Anterior cingulate cortex (tissue), 58 donors: ENCODE measurements at regions not wholly inside any gene's neighbourhood (a gene's known extent, or its start where the extent isn't known, plus 50 kb on each side); places are given as distances from the start of the nearest gene placed in this dataset.

ENCODE experiments used
- DNase-seq, 58 donors: peaks; one replicate each; lab custom pipeline; 2025; lab: John Stamatoyannopoulos, UW

DNA sequence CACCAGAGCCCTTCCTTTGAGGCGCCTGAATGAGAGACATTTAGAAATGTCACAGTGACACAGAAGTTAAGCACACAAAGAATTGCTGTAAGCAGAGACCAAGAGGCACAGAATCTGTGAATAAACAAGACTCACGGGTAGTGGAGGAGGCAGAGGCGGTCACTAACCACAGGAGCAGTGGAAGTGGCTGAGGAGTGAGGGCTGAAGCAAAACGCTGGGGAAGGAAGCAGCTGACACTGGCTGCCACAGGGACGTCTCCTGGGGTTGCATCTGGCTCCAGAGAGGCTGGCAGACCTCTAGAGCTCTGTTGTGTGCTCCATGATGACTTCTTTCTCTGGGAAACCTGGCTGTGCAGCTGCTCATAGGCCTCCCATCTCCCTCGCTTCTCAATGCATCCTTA, 65.0 kb upstream of the SLC2A12 start:
- peak in 27 of 58 donors; percentile 7 to 64 (median 25) for DNase-seq

DNA sequence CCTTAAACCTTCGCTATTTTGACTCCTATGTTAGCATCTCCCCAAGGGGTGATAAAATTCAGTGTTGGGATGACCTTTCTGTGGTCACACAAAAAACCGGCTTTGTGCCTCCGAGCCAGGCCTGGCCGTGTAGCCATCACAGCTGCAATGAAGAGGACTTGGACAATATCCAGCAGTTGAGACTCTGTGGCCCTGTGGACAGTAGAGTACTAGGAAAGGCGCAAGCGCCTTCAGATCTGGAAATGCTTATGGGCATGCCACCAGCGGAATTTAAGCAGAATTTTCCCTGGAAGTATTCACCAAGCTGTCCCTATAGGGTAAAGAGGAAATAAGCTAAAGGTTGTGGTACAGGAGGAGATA, 63.3 kb upstream of the SLC2A12 start:
- DNase-seq, result peak in 41 of 58 donors; percentile 2 to 75 (median 44)

DNA sequence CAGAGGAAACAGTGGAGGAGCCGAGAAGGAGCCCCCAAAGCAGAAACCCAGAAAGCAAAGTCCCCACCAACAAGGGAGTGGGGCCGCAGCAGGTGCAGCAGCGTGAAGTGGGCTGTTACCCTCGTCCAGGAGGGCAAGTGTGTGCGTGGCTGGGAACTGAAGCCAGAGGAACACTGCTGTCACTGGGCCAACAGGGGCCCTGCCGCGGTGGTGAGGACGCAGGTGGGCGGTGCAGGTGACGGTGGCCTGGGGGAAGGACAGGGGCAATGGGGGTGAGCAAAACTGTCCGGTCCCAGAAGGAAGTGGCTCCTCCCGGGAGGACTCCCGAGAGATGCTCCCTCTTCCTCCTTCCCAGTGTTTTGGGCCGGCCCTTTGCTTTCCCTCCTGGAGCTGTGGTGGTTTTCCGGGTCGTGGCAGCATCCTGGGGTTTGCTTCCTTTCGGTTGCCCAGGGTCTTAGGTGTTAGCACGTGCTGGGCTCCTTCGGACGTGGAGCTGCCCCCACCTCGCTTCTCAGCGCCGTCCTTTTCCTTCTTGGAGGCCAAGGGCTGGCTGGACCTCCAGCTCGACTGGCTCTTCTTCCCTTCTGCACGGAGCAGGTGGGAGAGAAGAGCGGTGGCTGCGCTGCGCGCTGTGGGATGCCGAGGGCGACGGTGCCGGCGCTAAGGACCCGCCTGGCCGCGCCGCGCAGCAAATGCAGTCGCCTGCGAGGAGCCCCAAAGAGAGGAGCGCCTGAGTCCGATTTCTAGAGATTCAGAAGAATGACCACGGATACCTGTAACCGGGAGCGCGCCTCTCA, 62.7 kb upstream of the SLC2A12 start:
- DNase-seq, result peak in 4 of 58 donors; percentile 6 to 50 (median 32)

DNA sequence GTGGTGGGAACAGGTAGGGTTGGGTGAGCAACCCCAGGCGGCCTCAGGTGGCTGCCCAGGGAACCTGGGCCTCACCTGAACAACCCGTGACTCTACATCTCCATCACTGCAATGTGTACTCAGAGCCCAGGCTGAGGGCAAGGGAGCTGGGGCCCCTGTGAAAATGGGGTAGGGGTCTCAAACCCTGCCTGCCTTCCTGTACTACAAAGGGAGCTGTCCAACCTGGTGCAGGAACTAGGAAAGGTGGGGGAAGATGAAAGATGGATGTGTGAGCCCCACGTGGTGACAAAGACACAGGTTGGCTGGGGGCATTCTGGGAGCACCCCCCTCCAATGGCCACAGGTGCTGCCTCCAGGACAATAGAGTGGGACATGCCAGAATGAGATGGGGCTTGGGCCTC, 62.1 kb upstream of the SLC2A12 start:
- DNase-seq, result no peak

DNA sequence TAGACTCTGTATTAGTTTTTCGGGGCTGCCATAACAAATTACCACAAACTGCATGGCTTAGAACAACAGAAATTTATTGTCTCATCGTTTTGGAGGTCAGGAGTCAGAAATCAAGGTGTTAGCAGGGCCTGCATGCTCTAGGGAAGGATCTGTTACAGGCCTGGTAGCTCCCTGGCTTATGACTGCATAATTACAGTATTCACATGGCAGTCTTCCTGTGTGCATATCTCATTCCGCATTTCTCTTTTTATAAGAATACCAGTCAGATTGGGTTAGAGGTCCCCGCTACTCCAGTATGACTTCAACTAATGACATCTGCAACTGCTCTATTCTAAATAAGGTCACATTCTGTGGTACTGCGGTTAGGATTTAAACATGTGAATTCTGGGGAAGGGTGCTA, 59.3 kb upstream of the SLC2A12 start:
- DNase-seq, result no peak

DNA sequence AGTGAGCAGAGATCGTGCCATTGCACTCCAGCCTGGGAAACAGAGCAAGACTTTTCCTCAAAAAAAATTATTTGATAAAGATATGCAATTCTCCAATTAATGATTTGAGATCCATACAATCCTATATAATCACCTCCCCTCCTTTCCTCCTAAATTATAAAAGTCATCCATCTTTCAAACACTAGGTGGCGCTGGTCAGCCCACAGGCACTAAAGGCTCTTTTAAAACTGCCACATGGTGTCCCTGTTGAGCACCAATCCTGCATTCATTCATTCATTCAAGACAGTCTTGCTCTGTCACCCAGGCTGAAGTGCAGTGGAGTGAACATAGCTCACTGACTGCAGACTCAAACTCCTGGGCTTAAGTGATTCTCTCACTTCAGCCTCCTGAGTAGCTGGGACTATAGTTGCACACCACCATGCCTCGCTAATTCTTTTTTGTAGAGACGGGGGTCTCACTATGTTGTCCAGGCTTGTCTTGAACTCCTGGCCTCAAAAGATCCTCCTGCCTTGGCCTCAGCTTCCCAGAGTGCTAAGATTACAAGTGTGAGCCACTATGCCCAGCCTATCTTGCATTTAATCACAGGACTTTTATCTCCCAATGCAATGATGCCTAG, 58.7 kb upstream of the SLC2A12 start:
- DNase-seq, result peak in 8 of 58 donors; percentile 3 to 30 (median 14)

DNA sequence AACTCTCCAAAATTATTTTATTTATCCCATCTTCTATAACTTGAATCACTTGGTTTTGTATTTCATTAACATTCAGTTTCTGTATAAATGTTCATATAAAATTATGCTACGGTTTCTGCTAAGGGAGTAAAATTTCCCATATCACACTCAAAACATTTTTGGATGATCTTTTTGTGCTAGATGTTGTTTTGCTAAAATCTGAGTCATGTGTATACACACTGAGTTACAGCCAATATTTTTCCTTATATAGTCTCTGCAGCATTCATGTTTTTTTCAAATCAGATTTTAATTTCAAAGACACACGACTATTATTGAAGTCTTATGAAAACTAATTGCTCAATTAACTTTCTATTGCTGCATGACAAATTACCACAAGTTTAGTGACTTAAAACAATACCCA, 54.3 kb upstream of the SLC2A12 start:
- DNase-seq, result no peak

DNA sequence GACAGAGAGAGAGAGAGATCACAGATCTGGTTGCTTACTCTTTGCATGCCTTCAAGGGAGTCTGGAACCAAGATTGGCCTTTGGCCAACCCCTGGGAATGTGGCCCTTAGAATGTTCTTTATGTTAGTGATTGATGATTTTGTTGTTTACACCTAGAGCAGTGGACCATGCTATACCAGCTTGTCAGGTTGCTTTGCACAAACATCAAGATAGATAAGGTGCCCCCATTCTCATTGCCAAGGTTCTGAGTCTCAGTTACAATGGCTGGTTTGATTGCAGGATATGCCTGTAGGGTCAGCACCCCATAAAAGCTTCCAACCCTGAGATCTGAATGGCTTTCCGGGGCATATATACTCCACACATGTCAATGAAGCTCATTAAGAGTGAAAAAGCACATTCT, 53.5 kb upstream of the SLC2A12 start:
- no peak for DNase-seq

DNA sequence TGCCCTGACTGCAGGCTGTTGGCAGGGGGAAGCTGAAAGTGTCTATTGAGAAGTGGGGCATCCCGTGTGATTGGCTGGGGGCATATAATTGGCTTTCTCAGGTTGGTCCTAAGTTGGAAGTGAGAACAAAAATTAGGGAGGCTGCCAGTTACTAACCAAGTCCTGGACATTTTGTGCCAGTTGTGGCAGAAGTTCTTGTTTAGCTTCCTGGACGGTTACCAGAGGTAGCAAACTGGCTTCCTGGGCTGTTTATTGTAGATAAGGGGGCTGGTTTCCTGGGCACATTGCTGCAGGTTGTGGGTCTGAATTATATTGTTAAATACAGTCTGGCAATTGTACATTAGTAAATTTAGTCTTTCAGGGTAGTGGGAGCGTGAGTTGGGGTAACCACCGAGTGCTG, 50.6 kb upstream of the SLC2A12 start:
- DNase-seq, result no peak
